DND-41 (cell line): ENCODE measurements at regions not wholly inside any gene's neighbourhood (a gene's known extent, or its start where the extent isn't known, plus 50 kb on each side); places are given as distances from the start of the nearest gene placed in this dataset.

ENCODE experiments used
- ATAC-seq: fragments of 200-7000 bp; cut with Tn5 transposase; 3 replicates; pipeline ENCODE4 v1.9.1; 2021; ENCODE audit warnings: low read depth; ENCODE audit not compliant: insufficient read depth
- DNase-seq: peaks from one replicate; pipeline ENCODE4 v3.0.0-alpha.2; 2020
- H2AFZ ChIP-seq: 2 replicates; pipeline ENCODE4 v1.6.0; 2012; ENCODE audit warnings: low read depth, low read length
- H3K27ac ChIP-seq: 2 replicates; pipeline ENCODE4 v1.5.1; 2012; ENCODE audit warnings: low read length, inconsistent platforms
- H3K27me3 ChIP-seq: fragments of 200-600 bp; sonication (generic); 2 replicates; pipeline ENCODE4 v1.6.0; 2012; ENCODE audit warnings: low read length, mild to moderate bottlenecking, inconsistent platforms; ENCODE audit not compliant: insufficient read depth, poor library complexity
- H3K36me3 ChIP-seq: 2 replicates; pipeline ENCODE4 v1.5.1; 2012; ENCODE audit warnings: low read length, inconsistent platforms; ENCODE audit not compliant: insufficient read depth
- H3K4me1 ChIP-seq: 2 replicates; pipeline ENCODE4 v1.5.1; 2012; ENCODE audit warnings: mild to moderate bottlenecking, low read length; ENCODE audit not compliant: insufficient read depth
- H3K4me2 ChIP-seq: 2 replicates; pipeline ENCODE4 v1.6.0; 2012; ENCODE audit warnings: mild to moderate bottlenecking, moderate library complexity, low read length, inconsistent platforms; ENCODE audit not compliant: insufficient read depth
- H3K4me3 ChIP-seq, 2 experiments: fragments of 200-600 bp in 1 of 2; shearing (Covaris generic) in 1 of 2; 2 replicates each; pipeline ENCODE4 v1.5.1; 2012 to 2016; ENCODE audit warnings: inconsistent platforms in 2 of 2, low read length in 2 of 2, mild to moderate bottlenecking in 2 of 2, low read depth in 1 of 2, moderate library complexity in 1 of 2
- H3K79me2 ChIP-seq: 2 replicates; pipeline ENCODE4 v1.6.0; 2012; ENCODE audit warnings: low read length, inconsistent platforms; ENCODE audit not compliant: insufficient read depth
- H3K9ac ChIP-seq: 2 replicates; pipeline ENCODE4 v1.6.0; 2012; ENCODE audit warnings: low read depth, mild to moderate bottlenecking, inconsistent platforms, low read length, moderate library complexity
- H3K9me3 ChIP-seq: 2 replicates; pipeline ENCODE4 v1.5.1; 2012; ENCODE audit warnings: low read length, moderate library complexity, mild to moderate bottlenecking, inconsistent platforms; ENCODE audit not compliant: insufficient read depth, severe bottlenecking
- H4K20me1 ChIP-seq: 2 replicates; pipeline ENCODE4 v1.6.0; 2012; ENCODE audit warnings: low read length; ENCODE audit not compliant: insufficient read depth
- CTCF ChIP-seq: IDR thresholded peaks from 2 replicates; pipeline ENCODE4 v1.5.1; 2012; ENCODE audit warnings: borderline replicate concordance, low read length, moderate library complexity, mild to moderate bottlenecking; ENCODE audit not compliant: poor library complexity, severe bottlenecking; ENCODE audit errors: extremely low read depth
- EZH2 ChIP-seq: IDR thresholded peaks from 3 replicates; pipeline ENCODE4 v1.6.1; 2012; ENCODE audit warnings: borderline replicate concordance, low read depth, mild to moderate bottlenecking, moderate library complexity, low read length, inconsistent platforms; ENCODE audit not compliant: severe bottlenecking

- H3K9me3 ChIP-seq, result no peaks in the 10 kb centered on the region
- ATAC-seq (no peak), DNase-seq (no peak)
- no peak overlapping the region for H3K9ac ChIP-seq
- no peak overlapping the region for H2AFZ ChIP-seq
- no peaks in the 10 kb centered on the region for H3K79me2 ChIP-seq
- no peaks in the 10 kb centered on the region for H3K4me1 ChIP-seq
- TF ChIP-seq EZH2 (no peak), CTCF (no peak)
- no peak overlapping the region for H3K4me3 ChIP-seq
- H3K4me2 ChIP-seq, result no peak overlapping the region
- H3K36me3 ChIP-seq, result no peaks in the 10 kb centered on the region
- H4K20me1 ChIP-seq, result no peaks in the 10 kb centered on the region
- H3K27me3 ChIP-seq, result no peaks in the 10 kb centered on the region
- no peak overlapping the region for H3K27ac ChIP-seq
These were observed 409.3 kb upstream of the CPEB2 start for GRCh38 chr4:14592950-14593349.

- ATAC-seq (no peak), DNase-seq (no peak)
- Histone ChIP-seq H3K9ac (no peak overlapping the region), H3K4me3 (no peak overlapping the region), H3K27ac (no peak overlapping the region), H3K9me3 (no peaks in the 10 kb centered on the region), H3K4me1 (no peaks in the 10 kb centered on the region), H3K79me2 (no peaks in the 10 kb centered on the region), H4K20me1 (no peaks in the 10 kb centered on the region), H3K36me3 (no peaks in the 10 kb centered on the region), H3K27me3 (no peaks in the 10 kb centered on the region), H3K4me2 (no peak overlapping the region), H2AFZ (no peak overlapping the region)
- TF ChIP-seq EZH2 (no peak), CTCF (no peak)
These were observed 406.3 kb upstream of the CPEB2 start for GRCh38 chr4:14596028-14596427.

- Histone ChIP-seq H3K79me2 (no peaks in the 10 kb centered on the region), H3K27ac (no peak overlapping the region), H3K36me3 (no peaks in the 10 kb centered on the region), H4K20me1 (no peaks in the 10 kb centered on the region), H3K4me3 (no peak overlapping the region), H3K9me3 (no peaks in the 10 kb centered on the region), H3K4me1 (no peaks in the 10 kb centered on the region), H3K27me3 (no peaks in the 10 kb centered on the region), H3K9ac (no peak overlapping the region), H2AFZ (no peak overlapping the region), H3K4me2 (no peak overlapping the region)
- no peak for TF ChIP-seq EZH2
- no peak for TF ChIP-seq CTCF
- ATAC-seq (no peak), DNase-seq (no peak)
These were observed 405.8 kb upstream of the CPEB2 start for GRCh38 chr4:14596437-14596836.

- no peak overlapping the region for H3K9ac ChIP-seq
- no peak for TF ChIP-seq CTCF
- TF ChIP-seq EZH2, result no peak
- H3K79me2 ChIP-seq, result no peaks in the 10 kb centered on the region
- H3K4me2 ChIP-seq, result no peak overlapping the region
- H4K20me1 ChIP-seq, result no peaks in the 10 kb centered on the region
- H3K9me3 ChIP-seq, result no peaks in the 10 kb centered on the region
- H3K4me1 ChIP-seq, result no peaks in the 10 kb centered on the region
- DNase-seq (no peak), ATAC-seq (no peak)
- no peak overlapping the region for H2AFZ ChIP-seq
- no peak overlapping the region for H3K4me3 ChIP-seq
- no peaks in the 10 kb centered on the region for H3K27me3 ChIP-seq
- no peaks in the 10 kb centered on the region for H3K36me3 ChIP-seq
- no peak overlapping the region for H3K27ac ChIP-seq
These were observed 405.4 kb upstream of the CPEB2 start for GRCh38 chr4:14596904-14597303.
